IPS DF 6.9 (cell line): ENCODE measurements at regions not wholly inside any gene's neighbourhood (a gene's known extent, or its start where the extent isn't known, plus 50 kb on each side); places are given as distances from the start of the nearest gene placed in this dataset.
"Not testable (repeated sequence)": the region's sequence is repeated elsewhere in the genome, so short reads cannot be mapped to it uniquely, and the experiment has no call there.

ENCODE experiments used
- DNase-seq: peaks from one replicate; pipeline ENCODE4 v3.0.0-alpha.2; 2013; ENCODE audit warnings: low read depth, low spot score
- H3K27ac ChIP-seq: one replicate; pipeline ENCODE4 v1.5.1; 2013; ENCODE audit warnings: low read length, control low read depth
- H3K27me3 ChIP-seq: 2 replicates; pipeline ENCODE4 v1.6.1; 2013; ENCODE audit warnings: mild to moderate bottlenecking, low read length; ENCODE audit not compliant: control insufficient read depth, insufficient read depth
- H3K36me3 ChIP-seq: 2 replicates; pipeline ENCODE4 v1.6.1; 2013; ENCODE audit warnings: low read length; ENCODE audit not compliant: control insufficient read depth, insufficient read depth
- H3K4me1 ChIP-seq: 2 replicates; pipeline ENCODE4 v1.6.1; 2013; ENCODE audit warnings: low read length; ENCODE audit not compliant: control insufficient read depth, insufficient read depth
- H3K4me3 ChIP-seq: 2 replicates; pipeline ENCODE4 v1.5.1; 2013; ENCODE audit warnings: mild to moderate bottlenecking, low read length
- H3K9me3 ChIP-seq: 2 replicates; pipeline ENCODE4 v1.6.1; 2013; ENCODE audit warnings: low read length, inconsistent platforms; ENCODE audit not compliant: control insufficient read depth, insufficient read depth
- WGBS: extraction: QIAGEN DNeasy Blood & Tissue Kit; methylation state at CpG from one replicate; pipeline ENCODE4 v1.1.7; 2013; ENCODE audit warnings: mixed read lengths, missing lambda C conversion rate; ENCODE audit not compliant: insufficient read length, insufficient coverage; 5-methylcytosine and 5-hydroxymethylcytosine counted together

- Histone ChIP-seq H3K4me1 (no peaks in the 10 kb centered on the region), H3K27ac (no peak overlapping the region), H3K27me3 (no peaks in the 10 kb centered on the region), H3K4me3 (no peak overlapping the region), H3K9me3 (no peaks in the 10 kb centered on the region), H3K36me3 (no peaks in the 10 kb centered on the region)
- WGBS: no CpG with 5 or more reads among the region's 1 CpG
- DNase-seq: no peak
Observed at GRCh38 chr18:64392202-64392601, 243.3 kb upstream of the LINC00305 start.

DNA sequence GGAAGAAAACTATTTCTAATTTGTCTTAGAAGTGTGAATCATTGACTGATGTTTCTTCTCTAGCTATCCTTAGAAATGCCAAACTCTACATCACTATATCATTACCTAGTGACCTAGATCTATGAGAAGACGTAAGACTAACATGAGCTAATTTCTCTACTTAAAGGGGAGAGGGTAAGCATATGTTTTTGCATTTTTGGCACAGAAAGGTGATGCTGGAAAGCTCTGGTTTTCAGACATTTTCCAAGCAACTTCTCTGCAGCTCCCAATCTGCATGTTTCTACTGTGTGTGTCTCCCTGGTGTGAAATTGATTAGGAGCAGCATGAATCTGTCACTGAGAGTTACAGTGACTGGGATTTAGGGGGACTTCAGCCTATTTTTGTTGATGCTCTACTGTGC, 235.2 kb upstream of the LINC00305 start:
- Histone ChIP-seq H3K27me3 (no peaks in the 10 kb centered on the region), H3K4me1 (no peaks in the 10 kb centered on the region), H3K4me3 (no peak overlapping the region), H3K27ac (no peak overlapping the region), H3K9me3 (no peaks in the 10 kb centered on the region), H3K36me3 (no peaks in the 10 kb centered on the region)
- DNase-seq: no peak
- no CpG with 5 or more reads among the region's 1 CpG for WGBS

GRCh38 chr18:64380117-64380516, 231.2 kb upstream of the LINC00305 start:
- Histone ChIP-seq H3K27me3 (no peaks in the 10 kb centered on the region), H3K27ac (no peak overlapping the region), H3K36me3 (no peaks in the 10 kb centered on the region), H3K4me1 (no peaks in the 10 kb centered on the region), H3K9me3 (no peaks in the 10 kb centered on the region), H3K4me3 (no peak overlapping the region)
- DNase-seq: no peak
- no CpG with 5 or more reads among the region's 1 CpG for WGBS

DNA sequence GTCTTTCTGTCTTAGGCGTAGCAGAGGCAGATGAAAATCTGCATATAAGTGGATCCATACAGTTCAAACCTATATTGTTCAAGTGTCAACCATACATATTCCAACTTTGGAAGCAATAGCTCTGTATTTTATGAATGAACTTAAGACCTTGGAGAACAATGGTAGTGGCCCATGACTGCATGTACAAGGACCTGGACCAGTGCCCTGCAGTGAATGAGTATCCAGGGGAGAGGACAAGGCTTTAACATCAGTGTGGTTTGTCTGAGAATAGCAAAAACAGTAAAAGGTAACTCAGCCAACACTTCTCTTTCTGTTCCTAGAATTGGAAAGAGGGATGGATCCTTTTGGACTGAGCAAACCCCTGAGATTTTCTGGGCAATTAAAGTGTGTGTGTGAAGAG, 230.8 kb upstream of the LINC00305 start:
- Histone ChIP-seq H3K4me3 (no peak overlapping the region), H3K36me3 (no peaks in the 10 kb centered on the region), H3K27me3 (no peaks in the 10 kb centered on the region), H3K9me3 (no peaks in the 10 kb centered on the region), H3K27ac (no peak overlapping the region), H3K4me1 (no peaks in the 10 kb centered on the region)
- WGBS: no CpG with 5 or more reads among the region's 1 CpG
- no peak for DNase-seq

DNA sequence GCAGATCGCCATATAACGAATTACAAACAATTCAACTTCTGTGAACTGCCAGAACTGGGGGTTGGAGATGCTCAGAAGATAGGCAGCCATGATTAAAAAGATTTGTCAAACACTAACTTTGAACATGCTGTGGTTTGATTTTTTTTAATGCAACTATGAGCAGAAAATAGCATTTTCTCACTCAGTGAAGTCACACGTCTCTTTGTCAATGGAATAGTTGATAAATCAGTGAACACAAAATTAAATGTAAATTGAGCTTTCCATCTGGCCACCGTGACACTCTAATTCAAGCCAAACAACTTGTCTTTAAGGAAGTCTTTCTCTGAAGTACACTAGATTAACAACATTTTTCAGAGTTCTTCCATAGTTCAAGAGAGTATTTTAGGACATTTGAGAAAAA, 228.6 kb upstream of the LINC00305 start:
- no peak for DNase-seq
- H3K36me3 ChIP-seq: no peaks in the 10 kb centered on the region
- WGBS: no CpG with 5 or more reads among the region's 4 CpGs
- H3K27me3 ChIP-seq: no peaks in the 10 kb centered on the region
- H3K4me1 ChIP-seq: no peaks in the 10 kb centered on the region
- H3K27ac ChIP-seq: no peak overlapping the region
- H3K4me3 ChIP-seq: no peak overlapping the region
- no peaks in the 10 kb centered on the region for H3K9me3 ChIP-seq

DNA sequence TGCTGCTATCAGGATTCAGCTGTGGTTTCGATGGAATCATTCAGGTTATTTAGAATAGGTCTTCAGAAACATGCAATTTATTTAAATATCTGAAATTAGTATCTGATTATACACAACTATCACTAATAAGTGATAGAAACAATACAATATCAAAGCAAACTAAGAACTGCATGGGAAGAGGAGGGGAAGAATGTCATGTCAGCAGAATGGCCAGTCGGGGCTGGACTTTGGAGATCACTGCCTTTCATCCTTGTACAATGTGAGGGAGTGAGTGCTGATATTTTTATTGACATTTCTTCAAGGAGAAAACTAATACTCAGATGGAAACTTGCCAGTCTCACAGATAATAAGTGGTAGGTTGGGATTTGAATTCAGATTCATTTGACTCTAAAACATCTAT, 224.0 kb upstream of the LINC00305 start:
- H3K4me3 ChIP-seq: no peak overlapping the region
- H3K4me1 ChIP-seq: no peaks in the 10 kb centered on the region
- H3K9me3 ChIP-seq: no peaks in the 10 kb centered on the region
- H3K36me3 ChIP-seq: no peaks in the 10 kb centered on the region
- H3K27ac ChIP-seq: no peak overlapping the region
- no CpG with 5 or more reads among the region's 2 CpGs for WGBS
- H3K27me3 ChIP-seq: no peaks in the 10 kb centered on the region
- no peak for DNase-seq

- not testable (repeated sequence) for H3K4me3 ChIP-seq, H3K27ac ChIP-seq, H3K9me3 ChIP-seq, H3K4me1 ChIP-seq, H3K36me3 ChIP-seq, DNase-seq, H3K27me3 ChIP-seq
- no CpG with 5 or more reads among the region's 8 CpGs for WGBS
Observed at GRCh38 chr18:64369830-64370440, 221.0 kb upstream of the LINC00305 start.

DNA sequence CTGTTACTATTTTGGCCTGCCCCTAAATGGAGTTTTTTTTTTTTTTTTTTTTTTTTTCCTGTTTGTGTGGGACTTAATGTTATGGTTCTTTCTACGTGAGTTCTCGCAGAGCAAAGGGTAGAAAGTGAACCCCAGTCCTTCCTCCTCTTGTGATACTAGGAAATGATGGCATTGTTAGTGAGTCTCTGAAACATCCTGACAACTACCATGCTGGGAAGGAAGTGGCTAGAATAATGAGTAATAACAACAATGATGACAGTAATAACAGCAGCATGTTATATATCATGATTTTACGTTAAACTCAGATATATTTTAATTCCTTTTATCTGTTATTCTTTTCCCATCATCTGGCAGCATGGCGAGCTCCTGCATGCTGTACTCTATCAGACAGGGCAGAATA, 216.2 kb upstream of the LINC00305 start:
- WGBS: no CpG with 5 or more reads among the region's 4 CpGs
- Histone ChIP-seq H3K27me3 (no peaks in the 10 kb centered on the region), H3K9me3 (no peaks in the 10 kb centered on the region), H3K4me3 (no peak overlapping the region), H3K36me3 (no peaks in the 10 kb centered on the region), H3K27ac (no peak overlapping the region), H3K4me1 (no peaks in the 10 kb centered on the region)
- DNase-seq: no peak

GRCh38 chr18:64337673-64338072, 188.8 kb upstream of the LINC00305 start:
- H3K9me3 ChIP-seq: no peaks in the 10 kb centered on the region
- WGBS: no CpG with 5 or more reads among the region's 3 CpGs
- H3K27ac ChIP-seq: no peak overlapping the region
- DNase-seq: no peak
- H3K27me3 ChIP-seq: no peaks in the 10 kb centered on the region
- no peaks in the 10 kb centered on the region for H3K36me3 ChIP-seq
- no peaks in the 10 kb centered on the region for H3K4me1 ChIP-seq
- no peak overlapping the region for H3K4me3 ChIP-seq

- DNase-seq: no peak
- no peaks in the 10 kb centered on the region for H3K36me3 ChIP-seq
- no peak overlapping the region for H3K27ac ChIP-seq
- no peaks in the 10 kb centered on the region for H3K9me3 ChIP-seq
- WGBS: no CpG with 5 or more reads among the region's 2 CpGs
- no peak overlapping the region for H3K4me3 ChIP-seq
- H3K27me3 ChIP-seq: no peaks in the 10 kb centered on the region
- H3K4me1 ChIP-seq: no peaks in the 10 kb centered on the region
Observed at GRCh38 chr18:64337018-64337417, 188.1 kb upstream of the LINC00305 start.

DNA sequence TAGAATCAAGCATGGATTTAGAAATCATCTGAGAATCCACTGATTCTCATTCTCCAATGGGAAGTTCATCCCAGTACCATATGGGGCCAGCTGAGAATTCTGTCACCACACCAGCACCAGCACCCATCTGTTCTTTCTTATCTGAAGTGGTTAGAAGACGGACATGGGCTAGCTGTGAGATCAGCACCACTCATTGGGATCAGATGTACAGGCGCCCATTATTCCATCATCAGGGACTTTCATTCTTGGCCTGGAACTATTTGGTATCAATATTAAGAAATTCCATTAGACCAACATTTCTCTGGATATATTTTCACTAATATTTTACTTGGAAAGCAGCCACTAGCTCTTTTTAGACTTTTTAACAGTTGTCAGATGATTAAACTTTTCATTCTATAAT, 185.9 kb upstream of the LINC00305 start:
- Histone ChIP-seq H3K4me3 (no peak overlapping the region), H3K27me3 (no peaks in the 10 kb centered on the region), H3K9me3 (no peaks in the 10 kb centered on the region), H3K4me1 (no peaks in the 10 kb centered on the region), H3K27ac (no peak overlapping the region), H3K36me3 (no peaks in the 10 kb centered on the region)
- no CpG with 5 or more reads among the region's 2 CpGs for WGBS
- DNase-seq: no peak
